ENCODE measurements at regions not wholly inside any gene's neighbourhood (a gene's known extent, or its start where the extent isn't known, plus 50 kb on each side); places are given as distances from the start of the nearest gene placed in this dataset.

- TF ChIP-seq POLR2AphosphoS5 (IDR thresholded peaks at IDR 0.05; ENCODE audit: borderline replicate concordance, low read depth, low read length) (no peak), EZH2 (IDR thresholded peaks at IDR 0.05) (no peak), FOXP2 (optimal IDR thresholded peaks at IDR 0.05; ENCODE audit: control extremely low read depth, extremely low read length, insufficient read depth) (no peak)
These were observed 119.1 kb upstream of the CLINT1 start for GRCh38 chr5:157978061-157978460.

All from SK-N-MC (cell line).